ENCODE measurements at regions not wholly inside any gene's neighbourhood (a gene's known extent, or its start where the extent isn't known, plus 50 kb on each side); places are given as distances from the start of the nearest gene placed in this dataset.

DNA sequence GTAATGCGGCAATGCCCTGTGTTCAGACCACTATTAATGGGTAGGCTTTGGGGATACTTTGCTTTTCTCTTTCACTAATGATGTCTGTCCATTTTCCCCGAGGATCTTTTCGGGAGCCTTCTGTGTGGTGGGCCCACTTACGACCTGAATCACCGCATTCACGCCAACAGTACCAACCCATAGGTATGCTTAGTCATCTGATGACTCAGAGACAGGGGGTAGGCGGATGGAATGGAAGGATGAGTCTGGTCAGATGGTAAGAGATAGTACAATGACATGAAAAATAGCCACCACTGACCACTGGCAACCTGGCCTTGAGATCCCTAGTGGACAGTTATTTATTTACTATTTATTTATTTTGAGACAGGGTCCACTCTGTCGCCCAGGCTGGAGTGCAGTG lies 76.0 kb upstream of the DHRSX start:
- BruUV-seq (replicated peaks) = no TSS peak
- Histone ChIP-seq H3K27ac (ENCODE audit: low read depth, low read length, poor library complexity, severe bottlenecking) (no peak overlapping the region), H3K27me3 (replicated peaks; ENCODE audit: insufficient read depth, low read depth, low read length, poor library complexity) (peaks cover 8% of the 10 kb centered on the region), H3K4me3 (ENCODE audit: low read depth, low read length, poor library complexity, severe bottlenecking) (no peak overlapping the region), H3K36me3 (ENCODE audit: insufficient read depth, low read length, poor library complexity, severe bottlenecking) (no peaks in the 10 kb centered on the region), H3K9me3 (ENCODE audit: low read depth, low read length, poor library complexity, severe bottlenecking) (no peaks in the 10 kb centered on the region), H3K4me1 (ENCODE audit: insufficient read depth, low read length, poor library complexity, severe bottlenecking) (peaks cover 14% of the 10 kb centered on the region)
- CTCF ChIA-PET = no interaction called here
- TF ChIP-seq, protein P1, sequence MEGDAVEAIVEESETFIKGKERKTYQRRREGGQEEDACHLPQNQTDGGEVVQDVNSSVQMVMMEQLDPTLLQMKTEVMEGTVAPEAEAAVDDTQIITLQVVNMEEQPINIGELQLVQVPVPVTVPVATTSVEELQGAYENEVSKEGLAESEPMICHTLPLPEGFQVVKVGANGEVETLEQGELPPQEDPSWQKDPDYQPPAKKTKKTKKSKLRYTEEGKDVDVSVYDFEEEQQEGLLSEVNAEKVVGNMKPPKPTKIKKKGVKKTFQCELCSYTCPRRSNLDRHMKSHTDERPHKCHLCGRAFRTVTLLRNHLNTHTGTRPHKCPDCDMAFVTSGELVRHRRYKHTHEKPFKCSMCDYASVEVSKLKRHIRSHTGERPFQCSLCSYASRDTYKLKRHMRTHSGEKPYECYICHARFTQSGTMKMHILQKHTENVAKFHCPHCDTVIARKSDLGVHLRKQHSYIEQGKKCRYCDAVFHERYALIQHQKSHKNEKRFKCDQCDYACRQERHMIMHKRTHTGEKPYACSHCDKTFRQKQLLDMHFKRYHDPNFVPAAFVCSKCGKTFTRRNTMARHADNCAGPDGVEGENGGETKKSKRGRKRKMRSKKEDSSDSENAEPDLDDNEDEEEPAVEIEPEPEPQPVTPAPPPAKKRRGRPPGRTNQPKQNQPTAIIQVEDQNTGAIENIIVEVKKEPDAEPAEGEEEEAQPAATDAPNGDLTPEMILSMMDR (conservative IDR thresholded peaks at IDR 0.05; ENCODE audit: low read depth, low read length) = no peak
- no peak for TF ChIP-seq EZH2 (IDR thresholded peaks at IDR 0.05; ENCODE audit: borderline replicate concordance, low read depth, low read length, poor library complexity, severe bottlenecking)
- intact Hi-C loops (cut with micrococcal nuclease; ENCODE audit: unreplicated experiment) = loop anchor here (10.0 kb wide), 1 partner anchor 72 kb away; the partner anchor contains the start of genes DHRSX and ZBED1
- no peak for DNase-seq (ENCODE audit: low spot score)
- POLR2A ChIA-PET (ENCODE audit: low non-redundant PET) = no interaction called here

DNA sequence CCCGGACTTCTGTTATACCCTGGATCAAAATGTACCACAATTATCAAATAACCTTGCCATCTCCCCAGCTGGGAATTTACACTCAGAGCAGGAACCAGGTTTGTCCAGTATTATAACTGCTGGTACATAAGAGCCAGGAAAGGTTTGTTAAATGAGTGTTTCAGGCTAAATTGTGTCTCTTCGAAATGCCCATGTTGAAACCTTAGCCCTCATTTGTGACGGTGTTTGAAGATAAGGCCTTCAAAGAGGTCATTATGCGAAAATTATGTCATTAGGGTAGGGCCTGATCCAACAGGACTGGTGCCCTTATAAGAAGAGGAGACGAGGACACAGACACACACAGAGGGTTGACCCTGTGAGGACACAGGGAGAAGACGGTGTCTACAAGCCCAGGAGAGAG lies 73.5 kb upstream of the DHRSX start:
- no peaks in the 10 kb centered on the region for H3K27me3 ChIP-seq (replicated peaks; ENCODE audit: insufficient read depth, low read depth, low read length, poor library complexity)
- DNase-seq (ENCODE audit: low spot score) = no peak
- intact Hi-C loops (cut with micrococcal nuclease; ENCODE audit: unreplicated experiment) = loop anchor here (10.0 kb wide), 1 partner anchor 69 kb away; the partner anchor contains the start of genes DHRSX and ZBED1
- no peaks in the 10 kb centered on the region for H3K9me3 ChIP-seq (ENCODE audit: low read depth, low read length, poor library complexity, severe bottlenecking)
- BruUV-seq (replicated peaks) = no TSS peak
- CTCF ChIA-PET = no interaction called here
- POLR2A ChIA-PET (ENCODE audit: low non-redundant PET) = no interaction called here
- no peaks in the 10 kb centered on the region for H3K36me3 ChIP-seq (ENCODE audit: insufficient read depth, low read length, poor library complexity, severe bottlenecking)
- H3K4me3 ChIP-seq (ENCODE audit: low read depth, low read length, poor library complexity, severe bottlenecking) = no peak overlapping the region
- no peak overlapping the region for H3K27ac ChIP-seq (ENCODE audit: low read depth, low read length, poor library complexity, severe bottlenecking)
- TF ChIP-seq, protein P1 (conservative IDR thresholded peaks at IDR 0.05; ENCODE audit: low read depth, low read length) = no peak
- no peak for TF ChIP-seq EZH2 (IDR thresholded peaks at IDR 0.05; ENCODE audit: borderline replicate concordance, low read depth, low read length, poor library complexity, severe bottlenecking)
- peaks cover 14% of the 10 kb centered on the region for H3K4me1 ChIP-seq (ENCODE audit: insufficient read depth, low read length, poor library complexity, severe bottlenecking)

DNA sequence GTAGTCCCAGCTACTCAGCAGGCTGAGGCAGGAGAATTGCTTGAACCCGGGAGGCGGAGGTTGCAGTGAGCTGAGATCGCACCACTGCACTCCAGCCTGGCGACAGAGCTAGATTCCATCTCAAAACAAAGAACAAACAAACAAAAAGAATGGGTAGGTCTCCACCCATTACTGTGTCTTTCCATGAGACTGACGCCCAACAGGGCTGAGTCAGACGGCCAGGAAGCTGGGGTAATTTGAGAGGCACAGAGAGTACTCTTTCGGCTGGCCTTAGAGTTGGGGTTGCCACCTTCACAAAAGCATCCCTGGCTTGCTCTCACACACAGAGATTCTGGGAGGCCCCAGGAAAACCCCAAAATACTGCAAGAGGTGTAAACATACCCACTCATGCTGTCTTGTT lies 72.0 kb upstream of the DHRSX start:
- no TSS peak for BruUV-seq (replicated peaks)
- H3K27ac ChIP-seq (ENCODE audit: low read depth, low read length, poor library complexity, severe bottlenecking) = no peak overlapping the region
- TF ChIP-seq, protein P1 (conservative IDR thresholded peaks at IDR 0.05; ENCODE audit: low read depth, low read length) = no peak
- TF ChIP-seq EZH2 (IDR thresholded peaks at IDR 0.05; ENCODE audit: borderline replicate concordance, low read depth, low read length, poor library complexity, severe bottlenecking) = no peak
- POLR2A ChIA-PET (ENCODE audit: low non-redundant PET) = no interaction called here
- no peaks in the 10 kb centered on the region for H3K36me3 ChIP-seq (ENCODE audit: insufficient read depth, low read length, poor library complexity, severe bottlenecking)
- intact Hi-C loops (cut with micrococcal nuclease; ENCODE audit: unreplicated experiment) = loop anchor here (10.0 kb wide), 1 partner anchor 68 kb away; the partner anchor contains the start of genes DHRSX and ZBED1
- CTCF ChIA-PET = no interaction called here
- H3K27me3 ChIP-seq (replicated peaks; ENCODE audit: insufficient read depth, low read depth, low read length, poor library complexity) = no peaks in the 10 kb centered on the region
- H3K4me1 ChIP-seq (ENCODE audit: insufficient read depth, low read length, poor library complexity, severe bottlenecking) = peaks cover 5% of the 10 kb centered on the region
- no peak overlapping the region for H3K4me3 ChIP-seq (ENCODE audit: low read depth, low read length, poor library complexity, severe bottlenecking)
- DNase-seq (ENCODE audit: low spot score) = no peak
- H3K9me3 ChIP-seq (ENCODE audit: low read depth, low read length, poor library complexity, severe bottlenecking) = no peaks in the 10 kb centered on the region

Measured in A673 (cell line).